ENCODE measurements at regions not wholly inside any gene's neighbourhood (a gene's known extent, or its start where the extent isn't known, plus 50 kb on each side); places are given as distances from the start of the nearest gene placed in this dataset.

- no peak for DNase-seq
These were observed 435.6 kb downstream of the GPM6A start for GRCh38 chr4:175376287-175376977.

DNA sequence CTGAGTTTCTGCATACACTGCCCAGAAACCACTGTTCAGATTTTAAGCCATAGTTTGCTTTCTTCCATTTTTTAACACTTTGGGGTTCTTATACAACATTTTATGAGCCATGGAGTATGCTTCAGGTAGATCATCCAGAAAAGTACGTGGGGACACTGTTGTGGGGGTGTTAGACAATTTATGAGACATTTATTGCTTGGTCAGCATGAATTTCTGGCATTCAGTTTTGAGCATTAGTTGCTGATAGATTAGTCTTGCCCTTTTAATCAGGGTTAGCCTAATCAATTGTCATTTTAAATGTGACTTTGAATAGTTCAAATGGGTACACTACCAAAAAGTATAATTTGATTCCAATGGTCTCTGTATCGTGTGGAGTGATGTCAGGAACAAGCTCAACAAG, 434.9 kb downstream of the GPM6A start:
- DNase-seq: no peak

DNA sequence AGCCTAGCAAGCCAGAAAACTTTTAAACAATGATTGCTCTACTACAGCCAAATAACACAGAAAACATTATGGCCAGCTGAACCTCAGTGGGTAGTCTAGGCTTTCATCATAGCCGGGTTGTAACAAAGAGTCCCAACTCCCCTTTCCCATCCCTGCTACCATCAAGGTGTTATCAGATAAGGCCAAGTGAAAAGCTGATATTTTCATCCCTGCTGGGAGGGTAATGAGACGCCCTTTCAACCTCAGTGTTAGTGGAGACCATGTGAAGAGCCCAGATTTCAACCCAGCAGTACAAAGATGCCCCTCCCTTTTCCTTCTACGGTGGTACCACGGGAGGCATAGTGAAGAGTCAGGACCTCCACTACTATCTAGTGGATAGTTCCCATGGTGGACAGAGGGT, 433.7 kb downstream of the GPM6A start:
- no peak for DNase-seq

GRCh38 chr4:175380841-175381240, 431.2 kb downstream of the GPM6A start:
- DNase-seq: no peak

DNA sequence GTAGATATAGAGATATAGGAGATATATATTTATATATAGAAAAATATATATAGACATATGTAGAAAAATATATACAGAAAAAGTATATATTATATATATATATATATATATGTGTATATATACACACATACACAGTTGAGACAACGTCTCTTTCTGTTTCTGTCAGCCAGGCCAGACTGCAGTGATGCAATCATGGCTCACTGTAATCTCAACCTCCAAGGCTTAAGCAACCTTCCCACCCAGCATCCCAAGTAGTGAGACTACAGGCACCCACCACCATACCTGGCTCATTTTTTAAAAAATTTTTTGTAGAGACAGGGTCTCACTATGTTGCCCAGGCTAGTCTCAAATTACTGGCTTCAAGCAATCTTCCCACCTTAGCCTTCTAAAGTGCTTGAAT, 426.3 kb downstream of the GPM6A start:
- DNase-seq: no peak

GRCh38 chr4:175386776-175387507, 425.1 kb downstream of the GPM6A start:
- no peak for DNase-seq

DNA sequence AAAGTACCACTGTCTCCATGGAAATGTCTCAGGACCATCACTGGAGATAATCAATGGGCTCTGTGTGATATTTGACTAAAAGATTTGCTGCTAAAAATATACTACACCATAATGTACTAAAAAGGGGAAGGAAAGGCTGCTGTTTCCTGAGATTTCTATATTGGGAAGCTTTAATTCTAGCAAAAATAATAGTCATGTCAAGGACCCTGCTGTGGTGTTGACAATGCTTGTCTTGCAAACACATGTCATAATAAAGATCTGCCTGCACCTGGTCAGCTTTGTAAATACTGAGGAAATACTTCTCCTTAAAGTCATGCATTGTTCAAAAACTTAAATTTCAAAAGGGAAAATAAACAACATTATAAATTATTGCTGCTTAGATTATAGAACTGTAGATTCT, 417.9 kb downstream of the GPM6A start:
- DNase-seq: no peak

DNA sequence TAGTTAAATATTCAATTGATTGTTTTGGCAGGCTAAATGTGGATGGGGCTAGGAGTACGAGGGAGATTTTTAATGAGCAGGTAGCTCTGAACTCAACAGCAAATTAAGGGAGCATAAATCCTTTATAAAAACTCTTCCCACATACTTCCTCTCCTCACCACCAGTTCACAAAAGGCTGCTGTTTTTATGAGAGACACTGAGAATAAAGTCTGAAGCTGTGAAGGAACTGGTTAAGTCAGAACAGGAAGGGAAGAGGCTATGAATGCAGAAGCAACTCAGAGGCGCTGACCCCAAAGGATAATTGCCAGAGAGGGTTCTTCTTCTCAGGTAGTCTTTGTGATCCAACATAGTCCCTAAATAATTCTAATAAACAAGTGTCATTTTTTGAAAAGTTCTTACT, 406.1 kb downstream of the GPM6A start:
- DNase-seq: no peak

DNA sequence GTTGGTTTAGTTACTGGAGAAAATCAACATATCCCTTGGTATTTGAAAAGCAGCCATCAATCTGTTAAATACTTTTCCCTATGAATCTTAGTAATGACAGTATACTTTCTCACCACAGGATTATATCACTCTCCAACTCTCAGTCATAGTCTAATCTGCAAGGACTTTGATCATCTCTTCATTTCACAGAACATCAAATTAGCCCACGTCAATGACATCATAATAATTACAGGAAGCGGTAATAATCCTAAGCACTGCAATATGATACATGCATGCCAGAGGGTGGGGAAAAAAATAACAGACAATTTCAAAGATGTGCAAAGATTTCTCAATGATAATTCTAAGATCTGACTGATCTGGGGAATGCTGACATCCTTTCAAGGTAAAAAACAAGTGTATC, 404.1 kb downstream of the GPM6A start:
- no peak for DNase-seq

GRCh38 chr4:175411251-175411650, 400.8 kb downstream of the GPM6A start:
- no peak for DNase-seq

- DNase-seq: no peak
These were observed 399.9 kb downstream of the GPM6A start for GRCh38 chr4:175412161-175412560.

GRCh38 chr4:175412746-175413145, 399.3 kb downstream of the GPM6A start:
- no peak for DNase-seq

DNA sequence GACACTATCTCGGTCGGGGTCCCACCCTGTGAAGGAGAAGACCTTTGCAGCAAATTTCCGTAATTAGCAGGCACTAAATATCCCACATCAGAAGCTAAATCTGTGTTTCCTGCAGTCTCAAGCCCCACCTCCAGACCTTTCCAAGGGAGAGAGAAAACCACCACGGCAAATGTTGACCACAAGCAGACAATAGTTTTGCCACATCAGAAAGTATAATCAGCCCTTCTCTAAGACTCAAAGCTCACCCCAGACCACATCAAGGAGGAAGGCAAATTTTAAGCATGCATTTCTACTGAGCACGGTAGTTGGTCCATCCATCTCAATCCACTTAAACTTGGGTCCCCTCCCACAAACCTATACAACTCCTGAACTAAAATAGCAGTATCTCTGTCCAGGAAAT, 398.5 kb downstream of the GPM6A start:
- no peak for DNase-seq

- no peak for DNase-seq
These were observed 397.5 kb downstream of the GPM6A start for GRCh38 chr4:175414602-175415001.

DNA sequence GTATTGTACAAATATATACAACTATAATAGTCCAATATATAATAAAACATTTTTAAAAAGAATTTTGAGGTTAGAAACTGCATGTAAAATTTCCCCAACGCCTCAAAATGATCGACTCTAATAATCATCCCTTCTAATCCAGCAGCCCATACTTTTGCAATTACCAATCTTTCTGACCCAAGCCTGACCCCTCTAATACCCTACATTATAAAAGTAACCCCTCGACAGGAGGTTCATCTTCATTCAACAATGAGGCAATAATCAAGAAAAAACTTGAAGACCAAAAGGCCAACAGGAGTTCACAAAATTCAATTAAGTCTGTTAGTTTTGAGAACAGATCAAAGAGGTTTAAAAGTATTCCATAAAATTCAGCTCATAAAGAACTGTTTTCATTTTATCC, 393.5 kb downstream of the GPM6A start:
- no peak for DNase-seq

- no peak for DNase-seq
These were observed 392.8 kb downstream of the GPM6A start for GRCh38 chr4:175419236-175419718.

DNA sequence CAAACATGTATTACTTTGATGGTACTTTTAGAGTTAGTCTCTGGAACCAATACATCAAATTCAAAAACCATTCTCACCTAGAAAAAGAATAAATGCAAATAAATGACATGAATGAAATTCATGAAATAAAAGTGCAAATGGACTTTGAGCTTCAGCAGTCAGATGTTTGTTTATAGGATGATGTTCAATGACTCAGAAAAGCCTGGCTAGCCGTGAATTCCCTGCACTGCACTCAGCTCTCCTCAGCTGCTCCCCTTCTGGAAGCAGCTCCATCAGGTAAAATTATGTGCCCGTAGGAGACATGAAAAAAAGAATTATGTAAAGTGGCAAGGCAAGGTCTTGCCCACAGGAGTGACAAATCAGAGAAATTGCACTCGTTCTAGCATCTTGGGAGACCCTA, 390.6 kb downstream of the GPM6A start:
- DNase-seq: no peak

DNA sequence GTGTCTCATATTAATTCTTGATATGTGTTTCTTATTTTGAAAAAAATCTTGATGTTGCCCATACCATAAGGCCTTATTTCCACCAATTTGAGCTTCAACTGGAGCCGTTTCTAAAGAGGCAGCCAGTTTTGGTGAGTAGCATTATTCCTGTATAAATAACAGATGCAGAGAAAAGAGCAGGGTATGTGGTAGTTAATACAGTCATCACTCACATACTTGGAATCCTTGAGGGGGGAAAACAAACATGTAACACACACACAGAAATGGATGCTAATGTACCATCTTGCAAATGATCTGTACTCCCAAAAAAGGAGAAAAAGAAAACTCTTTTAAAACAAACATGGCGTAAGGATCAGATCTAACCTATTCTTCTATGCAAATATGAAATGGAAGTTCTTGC, 389.7 kb downstream of the GPM6A start:
- no peak for DNase-seq

DNA sequence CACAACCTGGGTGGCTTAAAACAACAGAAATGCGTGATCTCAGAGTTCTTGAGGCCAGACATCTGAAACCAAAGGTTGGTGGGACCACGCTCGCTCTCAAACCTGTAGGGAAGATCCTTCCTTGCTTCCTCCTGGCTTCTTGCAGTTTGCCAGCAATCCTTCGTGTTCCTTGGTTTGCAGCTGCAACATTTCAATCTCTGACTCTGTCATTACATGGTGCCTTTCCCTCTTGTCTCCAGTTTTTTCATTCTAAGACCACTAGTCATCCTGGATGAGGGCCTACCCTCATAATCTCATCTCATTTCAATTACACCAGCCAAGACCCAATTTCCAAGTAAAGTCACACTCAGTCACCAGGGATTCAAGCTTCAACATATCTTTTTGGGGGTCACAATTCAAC, 388.0 kb downstream of the GPM6A start:
- no peak for DNase-seq

DNA sequence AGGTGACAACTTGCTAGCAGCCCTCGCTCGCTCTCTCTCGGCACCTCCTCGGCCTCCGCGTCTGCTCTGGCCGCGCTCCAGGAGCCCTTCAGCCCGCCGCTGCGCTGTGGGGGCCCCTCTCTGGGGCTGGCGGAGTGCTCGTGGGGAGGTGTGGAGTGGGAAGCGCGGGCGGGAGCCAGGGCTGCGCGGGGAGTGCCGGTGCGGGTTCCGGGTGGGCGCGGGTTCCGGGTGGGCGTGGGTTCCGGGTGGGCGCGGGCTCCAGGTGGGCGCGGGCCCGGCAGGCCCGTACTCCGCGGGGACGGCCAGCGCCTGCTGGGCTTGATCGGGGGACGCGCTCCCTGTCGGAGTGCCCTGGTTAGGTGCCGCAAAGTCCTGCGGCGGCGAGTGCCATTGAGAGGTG, 384.3 kb downstream of the GPM6A start:
- DNase-seq: no peak

GRCh38 chr4:175431694-175432093, 380.4 kb downstream of the GPM6A start:
- no peak for DNase-seq

DNA sequence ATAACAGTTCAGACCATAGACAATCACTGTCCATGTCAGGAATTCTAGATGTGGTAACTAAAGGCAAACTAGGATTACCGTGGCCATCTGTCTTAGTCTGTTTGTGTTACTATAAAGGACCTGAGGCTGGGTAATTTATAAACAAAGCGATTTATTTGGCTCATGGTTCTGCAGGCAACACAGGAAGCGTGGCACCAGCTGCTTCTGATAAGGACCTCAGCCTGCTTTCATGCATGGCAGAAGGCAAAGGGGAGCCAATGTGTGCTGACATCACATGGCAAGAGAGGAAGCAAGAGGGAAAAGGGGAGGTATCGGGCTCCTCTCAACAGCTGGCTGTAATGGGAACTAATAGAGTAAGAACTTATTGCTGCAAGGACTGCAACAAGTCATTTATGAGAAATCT, 376.7 kb downstream of the GPM6A start:
- peak; percentile 10 for DNase-seq

DNA sequence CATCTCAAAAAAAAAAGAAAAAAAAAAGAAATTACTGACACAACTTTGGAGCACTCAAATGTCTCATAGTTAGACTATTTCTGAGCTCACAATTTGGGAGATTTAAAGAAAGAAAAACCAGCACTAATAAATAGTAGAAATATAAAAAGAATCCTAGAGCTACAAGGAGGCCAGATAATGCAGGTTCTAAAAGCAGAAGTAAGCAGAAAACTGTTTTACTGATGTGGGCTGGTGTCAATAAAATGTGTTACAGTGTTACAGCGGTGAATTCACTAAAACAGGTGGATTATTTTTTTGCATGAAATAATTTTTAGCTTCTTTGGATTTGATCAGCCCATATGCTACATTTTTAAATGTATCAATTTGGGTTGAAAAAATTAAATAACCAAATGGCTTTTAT, 375.9 kb downstream of the GPM6A start:
- no peak for DNase-seq

- DNase-seq: no peak
These were observed 371.3 kb downstream of the GPM6A start for GRCh38 chr4:175440786-175441185.
